ENCODE measurements at regions not wholly inside any gene's neighbourhood (a gene's known extent, or its start where the extent isn't known, plus 50 kb on each side); places are given as distances from the start of the nearest gene placed in this dataset.
A peak's percentile ranks its signal among the peaks of the same experiment; 100 is the strongest.

- no peak for DNase-seq
Observed at GRCh38 chr1:101290922-101291561, 54.2 kb downstream of the S1PR1 start.

DNA sequence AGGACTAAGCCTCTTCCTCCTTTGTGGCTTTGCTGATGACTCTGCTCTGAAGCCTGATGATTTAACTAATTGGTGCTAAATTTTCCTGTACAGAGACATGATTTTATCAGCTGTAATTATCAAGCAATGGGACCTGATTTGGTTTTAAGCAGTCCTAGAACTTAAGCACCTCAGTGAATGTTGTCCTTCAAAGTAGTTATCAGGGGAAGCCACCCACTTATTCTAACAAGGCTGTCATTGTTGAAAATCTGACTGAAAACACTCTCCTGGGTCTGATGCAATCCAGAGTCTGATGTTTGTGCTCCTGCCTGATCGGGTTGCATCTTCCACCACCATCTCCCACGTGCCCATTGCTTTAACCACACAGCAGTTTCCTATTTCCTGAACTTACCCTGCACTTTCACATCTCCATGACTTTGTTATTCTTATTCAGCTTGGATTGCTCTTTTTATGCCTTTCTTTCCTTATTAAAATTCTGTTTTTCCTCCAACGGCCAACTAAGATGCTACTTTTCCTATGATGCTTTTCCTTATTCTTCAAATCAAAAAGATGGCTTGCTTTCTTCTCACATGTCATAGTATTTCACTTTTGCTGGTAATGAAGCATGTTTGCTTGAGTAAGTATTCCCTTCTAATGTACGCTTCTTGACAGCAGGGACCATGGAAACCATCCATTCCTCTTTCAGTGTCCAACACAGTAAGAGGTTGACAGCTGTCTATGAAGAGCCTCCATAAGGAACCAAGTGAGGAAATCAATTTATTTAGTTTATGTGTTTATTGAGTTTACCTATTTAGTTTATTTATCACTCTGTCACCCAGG is 55.0 kb downstream of the S1PR1 start:
- DNase-seq = no peak

DNA sequence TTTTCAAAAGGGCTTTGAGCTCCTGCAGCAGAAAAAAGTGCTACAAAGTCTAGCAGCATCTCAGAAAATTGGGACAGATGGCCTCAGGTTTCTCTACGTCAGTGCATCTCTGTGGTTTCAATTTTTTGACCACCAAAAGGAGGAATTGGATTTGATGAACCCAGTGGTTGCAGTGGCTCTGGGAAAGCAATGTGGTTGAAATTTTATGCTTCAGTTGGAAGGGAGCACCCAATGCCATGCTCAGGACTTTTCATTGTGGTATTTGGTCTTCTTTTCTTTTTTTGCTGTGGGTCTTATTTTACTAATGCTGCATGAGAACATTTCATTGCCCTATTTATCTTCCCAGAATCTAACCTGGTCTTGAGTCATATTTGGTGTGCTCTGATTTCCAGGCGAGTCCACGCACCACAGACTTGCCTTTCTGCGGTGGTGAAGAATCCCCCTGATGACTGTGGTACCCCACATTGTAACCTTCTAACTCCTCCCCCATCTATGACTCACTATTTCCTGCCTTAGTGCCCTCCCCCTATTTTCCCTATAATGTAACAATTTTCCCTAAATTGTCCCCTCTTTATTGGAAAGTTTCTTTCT is 56.7 kb downstream of the S1PR1 start:
- DNase-seq = no peak

- no peak for DNase-seq
Observed at GRCh38 chr1:101295209-101295608, 58.4 kb downstream of the S1PR1 start.

DNA sequence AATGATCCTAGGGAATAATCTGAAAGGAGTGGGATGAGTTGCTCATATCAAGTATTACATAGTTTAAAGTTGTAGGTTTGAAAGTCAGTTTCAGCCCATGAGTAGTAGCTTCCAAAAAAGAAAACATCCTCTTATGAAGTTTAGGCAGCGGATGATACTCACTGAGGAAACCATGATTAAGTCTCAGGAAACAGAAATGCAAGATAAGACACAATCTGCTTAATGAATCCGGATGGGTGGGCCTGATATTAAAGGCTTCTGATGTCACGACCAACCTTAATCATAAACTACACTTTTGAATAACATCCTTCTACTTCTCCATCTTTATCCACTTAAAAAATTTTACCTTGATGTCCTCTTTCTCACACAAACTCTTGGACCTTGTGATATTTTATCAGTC is 61.8 kb downstream of the S1PR1 start:
- no peak for DNase-seq

GRCh38 chr1:101299141-101299540 is 62.3 kb downstream of the S1PR1 start:
- no peak for DNase-seq

DNA sequence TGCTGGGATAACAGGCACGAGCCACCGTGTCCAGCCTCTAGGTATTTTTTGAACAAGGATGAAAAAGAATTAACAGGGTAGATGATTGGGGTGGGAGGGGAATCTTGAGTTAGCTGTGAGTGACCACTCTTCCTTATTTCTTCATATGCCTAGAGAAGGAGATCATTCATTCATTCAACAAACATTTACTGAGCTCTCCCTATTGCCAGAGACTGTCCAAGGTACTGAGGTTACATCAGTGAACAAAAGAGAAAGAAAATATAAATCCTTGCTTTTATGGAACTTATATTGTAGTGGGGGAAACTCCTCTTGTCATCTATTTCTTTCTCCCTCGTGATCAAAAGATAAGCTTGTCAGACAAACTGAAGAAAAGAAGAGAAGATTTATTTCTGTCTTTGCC is 62.9 kb downstream of the S1PR1 start:
- DNase-seq = no peak

DNA sequence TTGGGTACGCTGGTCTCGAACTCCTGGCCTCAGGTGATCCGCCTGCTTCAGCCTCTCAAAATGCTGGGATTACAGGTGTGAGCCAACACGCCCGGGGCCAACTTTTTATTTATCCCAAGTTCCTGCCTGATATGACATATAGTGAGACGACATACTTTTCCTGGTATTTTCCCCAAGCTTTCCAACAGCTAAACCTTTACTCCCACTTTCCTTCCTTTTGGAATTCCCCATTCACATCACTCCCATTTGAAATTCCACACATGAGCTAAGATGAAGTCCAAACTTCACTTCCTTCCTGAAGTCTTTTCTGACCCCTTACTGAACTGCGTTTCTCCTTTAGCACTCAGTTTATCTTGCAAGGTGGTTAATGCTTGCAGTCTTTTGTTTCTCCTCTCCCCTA is 64.1 kb downstream of the S1PR1 start:
- DNase-seq = no peak

DNA sequence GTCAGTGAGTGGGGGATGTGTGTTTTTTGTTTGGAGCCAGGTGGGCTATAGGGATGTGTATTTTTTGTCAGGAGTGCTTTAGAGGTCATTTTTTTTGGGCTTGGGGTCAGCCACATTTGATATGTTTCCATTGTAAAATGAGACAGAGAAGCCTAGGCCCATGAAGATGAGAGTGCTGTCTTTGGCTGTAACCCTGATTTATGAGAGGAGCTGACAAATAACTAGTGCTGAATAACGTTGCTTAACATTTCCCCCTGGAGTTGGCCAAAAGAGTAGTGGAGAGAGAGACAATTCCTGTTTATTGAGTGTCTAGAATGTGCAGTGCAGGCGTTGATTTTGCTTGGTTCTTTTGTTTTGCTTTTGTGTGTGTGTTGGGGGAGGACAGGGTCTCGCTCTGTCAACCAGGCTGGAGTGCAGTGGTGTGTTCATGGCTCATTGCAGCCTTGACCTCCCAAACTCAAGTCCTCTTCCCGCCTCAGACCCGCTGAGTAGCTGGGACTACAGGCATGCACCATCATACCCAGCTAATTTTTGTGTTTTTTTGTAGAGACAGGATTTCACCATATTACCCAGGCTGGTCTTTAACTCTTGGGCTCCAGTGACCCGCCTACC is 64.7 kb downstream of the S1PR1 start:
- DNase-seq = no peak

GRCh38 chr1:101302831-101303511 is 66.2 kb downstream of the S1PR1 start:
- DNase-seq = no peak

- no peak for DNase-seq
Observed at GRCh38 chr1:101307985-101308689, 71.3 kb downstream of the S1PR1 start.

DNA sequence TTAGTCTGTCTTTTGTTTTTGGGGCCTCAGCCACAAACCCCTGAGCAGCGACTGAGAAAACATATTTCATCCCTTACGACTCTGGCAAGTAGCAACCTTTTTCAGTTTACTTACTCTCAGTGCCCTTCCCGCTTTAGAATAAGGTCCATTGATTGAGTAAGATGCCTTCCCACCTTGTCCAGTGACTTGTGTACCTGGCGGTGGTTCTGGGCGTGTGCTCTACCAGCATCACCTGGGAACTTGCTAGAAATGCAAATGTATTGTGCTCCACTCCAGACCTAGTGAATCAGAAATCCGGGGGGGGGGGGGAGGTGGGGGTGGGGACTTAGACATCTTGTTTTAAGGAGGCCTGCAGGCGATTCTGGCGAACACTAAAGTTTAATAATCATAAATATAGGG is 72.1 kb downstream of the S1PR1 start:
- DNase-seq = no peak

- peak; percentile 49 for DNase-seq
Observed at GRCh38 chr1:101309334-101310311, 72.8 kb downstream of the S1PR1 start.

- DNase-seq = no peak
Observed at GRCh38 chr1:101310506-101310905, 73.7 kb downstream of the S1PR1 start.

GRCh38 chr1:101311146-101311920 is 74.5 kb downstream of the S1PR1 start:
- no peak for DNase-seq

GRCh38 chr1:101312147-101312546 is 75.3 kb downstream of the S1PR1 start:
- DNase-seq = no peak

GRCh38 chr1:101313356-101313755 is 76.5 kb downstream of the S1PR1 start:
- peak; percentile 62 for DNase-seq

- DNase-seq = no peak
Observed at GRCh38 chr1:101314244-101314643, 77.4 kb downstream of the S1PR1 start.

DNA sequence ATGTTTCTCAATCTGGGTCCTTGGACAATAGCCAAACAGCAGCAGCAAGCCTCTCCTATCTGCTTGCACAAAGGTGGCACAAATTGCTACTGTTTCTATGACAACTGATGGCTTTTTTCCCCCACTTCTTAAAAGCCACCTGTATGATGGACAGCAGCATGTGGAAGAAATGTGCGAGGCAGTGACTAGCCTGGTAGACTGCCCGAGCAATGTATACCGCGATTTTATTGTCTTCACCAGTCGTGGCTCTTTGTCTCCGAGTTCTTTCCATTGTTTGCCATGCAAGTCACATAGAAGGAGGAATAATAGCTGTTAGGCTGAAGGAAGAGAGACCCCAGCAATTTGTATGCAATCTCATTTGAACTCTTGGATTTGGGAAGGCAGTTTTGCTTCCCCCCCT is 79.4 kb downstream of the S1PR1 start:
- DNase-seq = peak; percentile 78

- DNase-seq = no peak
Observed at GRCh38 chr1:101316799-101317198, 80.0 kb downstream of the S1PR1 start.
